Activated naive CD4-positive, alpha-beta T cell treated with Interleukin-2 at 50 U/mL for 16 hours (primary cell): ENCODE measurements at regions not wholly inside any gene's neighbourhood (a gene's known extent, or its start where the extent isn't known, plus 50 kb on each side); places are given as distances from the start of the nearest gene placed in this dataset.
"Not testable (repeated sequence)": the region's sequence is repeated elsewhere in the genome, so short reads cannot be mapped to it uniquely, and the experiment has no call there.

Source experiments
- DNase-seq: peaks from one replicate; pipeline ENCODE4 v3.0.0-alpha.2; 2020

DNA sequence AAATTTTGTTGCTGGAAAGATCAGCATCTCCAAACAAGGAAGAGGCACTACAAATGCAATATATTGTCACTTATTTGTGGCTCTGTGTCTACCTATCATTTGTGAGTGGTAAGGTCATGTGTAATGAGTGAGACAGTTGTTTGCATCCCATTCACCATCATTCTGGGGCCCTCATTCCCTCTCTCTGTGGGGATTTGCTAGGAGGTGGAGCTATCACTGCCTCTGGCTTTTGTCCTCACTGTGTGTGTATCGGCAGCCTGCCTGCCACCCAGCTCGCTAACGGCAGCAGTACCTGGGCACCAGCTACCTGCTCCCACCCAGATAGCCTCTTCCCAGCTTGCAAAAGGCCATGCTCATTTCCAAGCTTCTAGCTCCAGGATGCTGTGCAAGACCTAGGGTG is 379.2 kb upstream of the ZFHX3 start:
- DNase-seq, result no peak

- DNase-seq, result no peak
These were observed 378.7 kb upstream of the ZFHX3 start for GRCh38 chr16:73426433-73427160.

- no peak for DNase-seq
These were observed 372.7 kb upstream of the ZFHX3 start for GRCh38 chr16:73420676-73421075.

GRCh38 chr16:73420244-73420643 is 372.3 kb upstream of the ZFHX3 start:
- no peak for DNase-seq

GRCh38 chr16:73418691-73419090 is 370.8 kb upstream of the ZFHX3 start:
- DNase-seq, result no peak

GRCh38 chr16:73418051-73418450 is 370.1 kb upstream of the ZFHX3 start:
- DNase-seq, result no peak

GRCh38 chr16:73415286-73415685 is 367.4 kb upstream of the ZFHX3 start:
- no peak for DNase-seq

DNA sequence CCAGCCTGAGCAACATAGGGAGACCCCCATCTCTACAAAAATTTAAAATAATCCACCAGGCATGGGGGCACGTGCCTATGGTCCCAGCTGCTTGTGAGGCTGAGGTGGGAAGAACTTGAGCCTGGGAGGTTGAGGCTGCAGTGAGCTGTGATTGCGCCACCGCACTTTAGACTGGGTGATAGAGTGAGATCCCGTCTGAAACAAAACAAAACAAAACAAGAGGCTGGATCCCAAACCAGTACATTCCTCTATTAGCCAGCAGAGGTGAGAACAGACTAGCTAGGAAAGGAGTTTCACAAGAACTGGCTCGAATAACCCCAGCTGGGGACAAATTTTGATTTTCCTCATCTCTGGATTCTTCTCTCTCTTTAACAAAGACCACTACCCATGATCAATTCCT is 366.7 kb upstream of the ZFHX3 start:
- no peak for DNase-seq

- no peak for DNase-seq
These were observed 365.9 kb upstream of the ZFHX3 start for GRCh38 chr16:73413830-73414190.

- no peak for DNase-seq
These were observed 365.3 kb upstream of the ZFHX3 start for GRCh38 chr16:73413091-73413829.

- no peak for DNase-seq
These were observed 364.5 kb upstream of the ZFHX3 start for GRCh38 chr16:73412416-73412815.

DNA sequence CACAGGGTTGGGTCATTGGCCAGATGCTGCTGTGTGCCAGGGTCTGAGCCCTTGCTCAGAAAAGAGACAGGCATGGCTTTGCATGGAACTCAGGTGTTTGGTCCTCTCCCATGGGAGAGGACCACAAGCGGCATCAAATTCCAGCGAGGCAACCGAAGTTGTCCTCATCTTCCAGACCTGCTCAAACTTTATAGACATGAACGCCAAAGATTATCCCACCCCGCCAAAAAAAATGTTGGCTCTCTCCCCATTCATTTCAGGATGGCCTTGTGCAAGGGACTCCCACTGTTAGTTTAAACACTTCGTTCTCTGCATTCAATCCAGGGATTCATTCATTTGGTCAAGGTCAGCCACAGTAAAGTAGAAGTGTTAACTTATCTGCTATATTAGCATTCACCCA is 360.8 kb upstream of the ZFHX3 start:
- DNase-seq, result no peak

- no peak for DNase-seq
These were observed 360.4 kb upstream of the ZFHX3 start for GRCh38 chr16:73408311-73408710.

- no peak for DNase-seq
These were observed 357.9 kb upstream of the ZFHX3 start for GRCh38 chr16:73405851-73406250.

DNA sequence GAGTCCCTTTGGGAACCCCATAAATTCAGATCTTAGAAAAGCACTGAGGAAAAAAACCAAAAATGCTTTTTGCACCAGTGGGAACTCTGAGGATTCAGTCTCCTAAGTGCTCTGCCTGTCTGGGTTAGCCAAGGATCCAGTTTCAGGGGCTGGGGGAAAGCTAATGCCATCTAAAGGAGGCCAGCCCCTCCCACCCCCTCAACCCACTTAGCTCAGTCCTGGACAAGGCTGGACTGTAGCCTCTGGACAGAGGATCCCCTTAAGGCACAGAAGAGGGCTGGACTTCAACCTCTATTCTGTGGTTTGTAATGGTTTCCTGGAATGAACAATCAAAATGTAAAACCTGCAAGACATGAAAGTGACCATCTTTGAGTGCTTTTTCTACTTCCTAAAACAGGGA is 356.1 kb upstream of the ZFHX3 start:
- DNase-seq, result no peak

- no peak for DNase-seq
These were observed 355.4 kb upstream of the ZFHX3 start for GRCh38 chr16:73403291-73403690.

- DNase-seq, result no peak
These were observed 353.0 kb upstream of the ZFHX3 start for GRCh38 chr16:73400951-73401350.

GRCh38 chr16:73399997-73400396 is 352.1 kb upstream of the ZFHX3 start:
- no peak for DNase-seq

GRCh38 chr16:73399486-73399885 is 351.6 kb upstream of the ZFHX3 start:
- no peak for DNase-seq

DNA sequence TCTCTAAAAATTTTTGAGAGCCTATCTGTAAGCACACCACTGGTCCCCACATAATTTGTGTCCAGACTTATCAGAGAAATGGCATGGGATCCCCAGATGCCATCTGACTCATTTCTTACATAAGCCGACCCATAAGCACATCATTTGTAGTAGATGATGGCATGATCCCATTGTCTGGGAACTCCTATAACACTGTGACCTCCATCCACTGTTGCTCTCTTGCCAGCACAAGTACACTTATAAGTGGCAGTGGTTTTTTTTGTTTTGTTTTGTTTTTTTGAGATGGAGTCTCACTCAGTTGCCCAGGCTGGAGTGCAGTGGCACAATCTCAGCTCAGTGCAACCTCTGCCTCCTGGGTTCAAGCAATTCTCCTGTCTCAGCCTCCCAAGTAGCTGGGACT is 350.7 kb upstream of the ZFHX3 start:
- not testable (repeated sequence) for DNase-seq

GRCh38 chr16:73396556-73396955 is 348.6 kb upstream of the ZFHX3 start:
- no peak for DNase-seq

DNA sequence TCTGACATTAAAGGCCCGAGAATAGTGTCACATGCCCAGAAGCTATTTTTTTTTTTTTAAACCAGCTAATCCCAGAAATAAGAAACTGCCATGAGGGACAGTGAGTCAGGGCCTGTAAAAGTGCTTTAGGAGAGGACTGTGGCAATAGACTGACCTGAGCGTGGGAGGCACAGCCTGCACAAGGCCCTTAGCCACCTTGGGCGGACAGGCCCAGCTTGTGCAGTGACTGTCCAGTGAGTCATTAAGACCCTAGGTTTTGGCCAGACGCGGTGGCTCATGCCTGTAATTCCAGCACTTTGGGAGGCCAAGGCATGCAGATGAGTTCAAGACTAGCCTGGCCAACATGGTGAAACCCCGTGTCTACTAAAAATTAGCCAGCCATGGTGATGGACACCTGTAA is 343.0 kb upstream of the ZFHX3 start:
- no peak for DNase-seq

DNA sequence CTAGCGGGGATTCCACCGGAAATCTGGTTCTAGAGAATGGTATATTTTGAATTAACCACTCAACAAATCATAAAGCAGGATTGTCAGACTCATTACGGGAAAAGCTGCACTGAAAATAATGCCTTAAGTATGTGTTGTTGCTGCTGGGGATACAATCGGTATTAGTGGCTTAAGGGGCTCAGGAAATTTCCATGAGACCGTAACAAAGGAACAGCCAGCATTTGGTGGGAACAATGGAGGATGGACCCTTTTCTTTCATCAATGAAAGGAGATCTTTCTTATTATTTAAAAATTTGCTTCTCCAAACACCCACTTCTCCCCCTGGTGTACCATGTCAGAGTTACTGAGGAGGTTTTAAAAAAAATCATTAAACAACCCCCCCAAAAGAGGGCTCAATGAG is 342.6 kb upstream of the ZFHX3 start:
- no peak for DNase-seq

DNA sequence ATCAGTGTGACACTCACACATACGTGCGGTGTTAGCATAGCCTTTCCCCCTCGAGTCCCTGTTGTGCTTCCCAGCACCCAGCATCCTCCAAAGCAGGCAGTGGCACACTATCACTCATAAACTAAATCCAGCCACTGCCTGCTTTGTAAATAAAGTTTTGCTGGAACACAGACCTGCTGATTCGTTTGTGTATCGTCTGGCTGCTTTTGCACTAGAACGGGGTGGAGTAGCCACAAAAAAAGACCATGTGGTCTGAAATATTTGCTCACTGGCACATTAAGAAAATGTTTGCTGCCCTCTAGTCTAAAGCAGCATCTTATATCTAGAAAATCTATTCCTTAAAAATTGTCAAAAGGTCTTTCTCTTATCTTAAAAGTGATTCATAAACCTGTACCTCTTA is 341.2 kb upstream of the ZFHX3 start:
- no peak for DNase-seq

GRCh38 chr16:73387979-73388378 is 340.1 kb upstream of the ZFHX3 start:
- no peak for DNase-seq
